Activated CD4-positive, alpha-beta T cell treated with anti-CD3 and anti-CD28 coated beads for 36 hours (primary cell): ENCODE measurements at regions not wholly inside any gene's neighbourhood (a gene's known extent, or its start where the extent isn't known, plus 50 kb on each side); places are given as distances from the start of the nearest gene placed in this dataset.

Experiments
- ATAC-seq: fragments of 200-7000 bp; cut with Tn5 transposase; one replicate; pipeline ENCODE4 v1.10.0; 2021; ENCODE audit warnings: mild to moderate bottlenecking, moderate library complexity
- CTCF ChIA-PET: fragments of 350-600 bp; sonication (Branson Sonifier 250); formaldehyde crosslinking; loops from one replicate; lab custom pipeline; 2021; ENCODE audit warnings: antibody characterized with exemption; lab: Charles Lee
- POLR2A ChIA-PET: fragments of 350-600 bp; sonication (Branson Sonifier 250); formaldehyde crosslinking; loops from one replicate; lab custom pipeline; 2021; ENCODE audit warnings: antibody characterized with exemption, inconsistent platforms; lab: Charles Lee
- DNase-seq: peaks from one replicate; pipeline ENCODE4 v3.0.0-alpha.2; 2020
- H3K27ac Mint-ChIP-seq: one replicate; pipeline ENCODE4 v1.8.0; 2021; ENCODE audit warnings: mixed read lengths
- H3K27me3 Mint-ChIP-seq: one replicate; pipeline ENCODE4 v1.8.0; 2021; ENCODE audit warnings: mixed read lengths
- H3K36me3 Mint-ChIP-seq: one replicate; pipeline ENCODE4 v1.8.0; 2021; ENCODE audit warnings: low read depth, mixed read lengths
- H3K4me1 Mint-ChIP-seq: one replicate; pipeline ENCODE4 v1.8.0; 2021; ENCODE audit warnings: mixed read lengths
- H3K4me3 Mint-ChIP-seq: one replicate; pipeline ENCODE4 v1.8.0; 2021; ENCODE audit warnings: mild to moderate bottlenecking, moderate library complexity, mixed read lengths
- H3K9me3 Mint-ChIP-seq: one replicate; pipeline ENCODE4 v1.8.0; 2021; ENCODE audit warnings: low read depth, mixed read lengths
- intact Hi-C, 2 experiments: fragments of 100-400 bp; cut with DNase I in 1 of 2; cut with micrococcal nuclease in 1 of 2; formaldehyde crosslinking; loops; one replicate each; pipeline versions ENCODE4 v1.14.2 to v1.15.1; 2022 to 2024; cut with DNase I, micrococcal nuclease

DNA sequence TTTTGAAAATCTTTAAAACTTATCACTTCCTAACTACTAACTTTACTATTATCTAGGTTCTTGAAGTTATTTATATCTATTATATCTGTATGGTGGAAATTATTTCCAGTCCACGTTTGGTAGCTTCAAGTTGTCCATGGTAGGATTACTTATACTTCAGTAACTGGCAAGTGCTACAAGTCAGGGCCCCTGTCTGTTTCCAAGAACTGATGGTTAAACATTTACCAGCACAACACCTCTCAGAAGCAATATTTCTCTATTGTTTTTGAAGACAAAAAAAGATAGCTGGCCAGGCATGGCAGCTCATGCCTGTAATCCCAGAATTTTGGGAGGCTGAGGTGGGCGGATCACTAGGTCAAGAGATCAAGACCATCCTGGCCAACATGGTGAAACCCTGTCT lies 240.4 kb upstream of the RHOBTB1 start:
- Mint-ChIP-seq H3K4me3 (no peak overlapping the region), H3K36me3 (no peaks in the 10 kb centered on the region), H3K9me3 (no peaks in the 10 kb centered on the region), H3K27ac (no peak overlapping the region), H3K27me3 (peaks cover 3% of the 10 kb centered on the region), H3K4me1 (no peaks in the 10 kb centered on the region)
- ATAC-seq (no peak), DNase-seq (no peak)
- POLR2A ChIA-PET: no interaction called here
- intact Hi-C loops: no loop called here
- CTCF ChIA-PET: interaction anchor here (0.6 to 1.1 kb wide), 2 partner anchors 28 to 546 kb away, joined by 3 to 5 read pairs; no protein-coding TSS in a partner anchor

DNA sequence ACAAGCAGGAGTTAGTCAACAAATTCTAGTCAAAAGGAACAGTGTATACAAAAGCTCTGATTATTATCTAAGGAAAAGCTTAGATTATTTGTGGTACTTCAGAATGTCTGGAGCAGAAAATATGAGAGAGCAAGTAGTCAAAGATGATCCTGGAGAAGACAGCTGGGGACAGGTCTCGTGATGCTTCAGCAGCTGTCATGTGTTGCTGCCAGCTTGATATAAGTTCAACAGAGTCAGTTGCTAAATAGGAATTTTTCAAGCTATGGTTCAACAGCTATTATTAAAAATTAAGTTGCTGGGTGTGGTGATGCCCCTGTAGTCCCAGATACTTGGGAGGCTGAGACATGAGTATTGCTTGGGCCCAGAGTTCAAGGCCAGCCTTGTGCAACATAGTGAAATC lies 240.0 kb upstream of the RHOBTB1 start:
- intact Hi-C loops: no loop called here
- Mint-ChIP-seq H3K4me1 (no peaks in the 10 kb centered on the region), H3K4me3 (no peak overlapping the region), H3K27ac (no peak overlapping the region), H3K27me3 (peaks cover 3% of the 10 kb centered on the region), H3K36me3 (no peaks in the 10 kb centered on the region), H3K9me3 (no peaks in the 10 kb centered on the region)
- ATAC-seq (no peak), DNase-seq (no peak)
- ChIA-PET CTCF (interaction anchor here (1.1 kb wide), 1 partner anchor 29 kb away, joined by 3 read pairs; no protein-coding TSS in a partner anchor), POLR2A (no interaction called here)

DNA sequence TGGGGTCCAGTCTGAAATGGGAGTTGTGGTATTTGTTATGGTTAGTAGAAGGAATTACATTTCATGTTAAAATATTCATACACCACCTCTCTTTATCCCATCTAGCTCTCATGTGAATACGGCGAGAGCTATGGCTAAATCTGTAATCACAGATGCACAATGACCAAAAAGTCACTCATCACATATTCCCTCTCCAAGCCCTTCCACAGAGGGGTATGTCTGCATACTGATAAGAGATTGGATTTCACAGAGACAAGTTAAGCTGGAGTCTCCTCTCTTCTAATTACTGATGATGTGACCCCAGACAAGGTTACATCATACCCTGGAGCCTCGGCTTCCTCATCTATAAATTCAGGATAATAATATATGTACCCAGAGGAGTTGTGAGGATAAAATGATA lies 237.8 kb upstream of the RHOBTB1 start:
- H3K36me3 Mint-ChIP-seq: no peaks in the 10 kb centered on the region
- POLR2A ChIA-PET: no interaction called here
- no peak for DNase-seq
- intact Hi-C loops: no loop called here
- ATAC-seq: no peak
- no peak overlapping the region for H3K4me3 Mint-ChIP-seq
- peaks cover 3% of the 10 kb centered on the region for H3K27me3 Mint-ChIP-seq
- CTCF ChIA-PET: no interaction called here
- no peaks in the 10 kb centered on the region for H3K9me3 Mint-ChIP-seq
- H3K27ac Mint-ChIP-seq: no peak overlapping the region
- H3K4me1 Mint-ChIP-seq: no peaks in the 10 kb centered on the region

DNA sequence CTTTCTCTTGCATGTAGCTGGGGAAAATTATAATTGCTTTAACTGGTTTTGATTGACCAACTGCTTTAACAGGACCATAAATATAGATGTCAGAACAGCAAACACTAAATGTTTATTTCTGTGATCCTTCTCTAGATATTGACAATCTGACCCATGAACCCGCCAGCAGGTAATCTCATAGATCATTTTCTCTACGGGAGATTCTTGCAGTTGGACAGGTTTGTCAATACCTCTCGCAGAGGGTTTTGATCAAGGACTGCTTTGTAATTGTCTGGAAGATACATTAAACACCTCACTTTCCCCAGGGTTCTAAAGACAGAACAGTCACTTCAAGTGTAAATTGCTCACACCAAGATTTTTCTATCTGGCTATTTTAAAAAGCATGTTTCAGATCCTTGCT lies 235.8 kb upstream of the RHOBTB1 start:
- POLR2A ChIA-PET: no interaction called here
- Mint-ChIP-seq H3K4me1 (no peaks in the 10 kb centered on the region), H3K9me3 (no peaks in the 10 kb centered on the region), H3K27me3 (peaks cover 3% of the 10 kb centered on the region), H3K4me3 (no peak overlapping the region), H3K36me3 (no peaks in the 10 kb centered on the region), H3K27ac (no peak overlapping the region)
- intact Hi-C loops: no loop called here
- ATAC-seq (no peak), DNase-seq (no peak)
- CTCF ChIA-PET: no interaction called here

DNA sequence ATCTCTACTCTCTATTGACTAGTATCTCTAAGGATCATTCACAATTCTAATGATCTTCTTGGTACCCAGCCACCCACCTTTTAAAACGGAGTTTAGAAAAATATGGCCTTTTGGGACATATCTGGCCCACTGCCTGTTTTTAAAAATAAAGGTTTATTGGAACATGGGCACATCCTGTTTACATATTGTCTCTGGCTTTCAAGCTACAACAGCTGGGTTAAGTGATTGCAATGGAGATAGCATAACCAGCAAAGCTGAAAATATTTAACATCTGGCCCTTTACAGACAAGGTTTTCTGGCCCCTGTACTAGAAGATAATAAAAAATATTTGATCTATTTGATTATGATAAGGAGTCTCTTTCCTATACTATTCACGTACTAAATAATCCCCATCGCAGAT lies 232.4 kb upstream of the RHOBTB1 start:
- no peak for DNase-seq
- Mint-ChIP-seq H3K4me3 (no peak overlapping the region), H3K4me1 (no peaks in the 10 kb centered on the region), H3K9me3 (no peaks in the 10 kb centered on the region), H3K27ac (no peak overlapping the region), H3K36me3 (no peaks in the 10 kb centered on the region), H3K27me3 (peaks cover 5% of the 10 kb centered on the region)
- POLR2A ChIA-PET: no interaction called here
- CTCF ChIA-PET: no interaction called here
- ATAC-seq: no peak
- intact Hi-C loops: no loop called here

DNA sequence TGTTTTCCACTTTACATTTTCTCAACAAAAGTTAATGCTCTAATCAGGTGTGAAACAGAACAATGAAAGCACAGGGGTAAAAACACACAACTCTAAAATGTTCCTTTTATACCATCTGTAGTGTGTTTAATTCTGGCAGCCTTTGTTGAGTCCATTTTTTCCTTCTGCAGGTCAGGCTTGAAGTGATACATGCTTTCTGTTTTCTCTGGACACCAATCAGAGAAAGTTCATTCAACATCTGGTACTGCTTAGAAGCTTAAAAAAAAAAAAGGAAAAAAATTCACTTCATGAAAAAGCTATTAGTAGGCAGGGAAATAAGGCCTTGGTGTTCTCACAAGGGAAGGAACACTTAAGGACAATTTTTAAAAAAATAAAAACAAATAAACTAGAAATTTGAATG lies 231.3 kb upstream of the RHOBTB1 start:
- DNase-seq (no peak), ATAC-seq (no peak)
- Mint-ChIP-seq H3K27me3 (peaks cover 4% of the 10 kb centered on the region), H3K36me3 (no peaks in the 10 kb centered on the region), H3K4me1 (no peaks in the 10 kb centered on the region), H3K4me3 (no peak overlapping the region), H3K27ac (no peak overlapping the region), H3K9me3 (no peaks in the 10 kb centered on the region)
- intact Hi-C loops: no loop called here
- POLR2A ChIA-PET: no interaction called here
- CTCF ChIA-PET: interaction anchor here (0.8 kb wide), 1 partner anchor 34 kb away, joined by 4 read pairs; no protein-coding TSS in a partner anchor

DNA sequence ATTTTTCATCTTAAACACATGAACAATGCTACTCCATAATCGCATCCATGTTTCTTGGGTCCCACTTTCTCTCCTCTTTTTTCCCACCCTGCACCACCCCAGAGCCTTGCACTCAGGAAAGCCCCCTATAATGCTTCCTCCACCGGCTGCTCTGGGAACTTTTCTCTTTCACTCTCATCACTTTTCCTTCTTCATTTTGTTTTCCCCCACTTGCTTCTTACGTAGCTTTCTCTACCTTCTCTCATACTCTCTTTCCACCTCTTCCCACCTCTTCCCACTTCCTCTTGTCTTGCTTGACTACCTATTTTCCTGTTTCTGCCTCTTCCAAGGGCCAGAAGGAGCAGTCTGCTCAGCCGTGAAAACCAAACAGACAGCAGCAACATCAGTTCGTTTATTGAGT lies 229.5 kb upstream of the RHOBTB1 start:
- CTCF ChIA-PET: no interaction called here

DNA sequence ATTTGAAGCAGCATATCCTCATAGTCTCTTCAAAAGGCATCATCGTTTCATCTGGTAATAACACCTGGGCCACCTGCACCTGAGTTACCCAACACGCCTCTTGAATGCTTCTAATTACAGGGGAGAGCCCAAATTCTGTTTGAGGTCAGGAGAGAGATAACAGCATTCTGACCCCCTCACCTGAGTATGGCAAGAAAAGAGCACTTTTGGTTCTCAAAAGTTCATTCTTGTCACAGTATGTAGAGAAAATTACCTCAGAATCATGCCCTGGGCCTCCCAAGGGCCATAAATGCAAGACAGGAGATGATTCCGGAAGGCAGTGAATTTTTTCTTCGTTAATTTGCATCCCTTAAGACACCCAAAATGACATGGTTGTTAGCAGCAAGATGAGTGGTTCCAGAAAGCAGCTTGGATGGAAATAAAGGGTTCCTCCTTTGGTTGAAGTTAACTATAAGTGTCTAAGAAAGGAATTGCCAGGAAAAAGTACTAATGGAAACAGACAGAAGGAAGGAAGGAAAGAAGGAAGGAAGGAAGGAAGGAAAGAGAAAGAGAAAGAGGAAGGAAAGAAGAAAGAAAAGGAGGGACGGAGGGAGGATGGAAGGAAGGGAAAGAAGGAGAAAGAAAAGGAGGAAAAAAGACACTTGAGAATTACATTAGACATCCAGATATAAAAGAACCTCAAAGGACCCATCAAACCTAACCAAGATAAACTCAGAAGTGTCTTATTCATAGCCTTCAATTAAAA lies 228.4 kb upstream of the RHOBTB1 start:
- no peak for ATAC-seq
- CTCF ChIA-PET: no interaction called here

More for the DNA sequence above, 229.5 kb upstream of the RHOBTB1 start:
- DNase-seq: no peak
- Mint-ChIP-seq H3K4me1 (no peaks in the 10 kb centered on the region), H3K36me3 (no peaks in the 10 kb centered on the region), H3K9me3 (peaks cover 3% of the 10 kb centered on the region), H3K27me3 (peaks cover 2% of the 10 kb centered on the region), H3K4me3 (no peak overlapping the region), H3K27ac (no peak overlapping the region)
- POLR2A ChIA-PET: no interaction called here
- no peak for ATAC-seq
- intact Hi-C loops: no loop called here

DNA sequence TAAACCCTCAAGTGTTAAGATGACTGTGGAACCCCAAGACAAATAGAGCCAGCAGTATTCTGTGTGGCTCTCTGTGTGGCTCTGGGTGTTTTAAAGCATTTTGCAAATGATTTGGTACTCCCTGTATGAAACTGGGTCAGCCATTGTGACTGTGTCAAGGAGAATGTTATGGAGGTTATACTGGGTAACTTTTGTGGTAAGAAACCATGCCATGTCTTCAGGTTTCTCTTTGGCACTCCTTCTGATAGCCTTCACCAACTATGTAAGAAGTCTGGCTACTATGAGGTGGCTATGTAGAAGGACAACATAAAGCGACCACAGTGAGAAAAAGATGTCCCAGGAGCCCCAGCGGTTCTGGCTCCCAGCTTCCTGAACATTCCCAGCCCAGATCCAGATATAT lies 226.6 kb upstream of the RHOBTB1 start:
- Mint-ChIP-seq H3K36me3 (no peaks in the 10 kb centered on the region), H3K4me1 (no peaks in the 10 kb centered on the region), H3K27me3 (peaks cover 2% of the 10 kb centered on the region), H3K4me3 (no peak overlapping the region), H3K27ac (no peak overlapping the region), H3K9me3 (peaks cover 3% of the 10 kb centered on the region)
- CTCF ChIA-PET: interaction anchor here (0.7 kb wide), 1 partner anchor 117 kb away, joined by 3 read pairs; no protein-coding TSS in a partner anchor
- POLR2A ChIA-PET: no interaction called here
- DNase-seq (no peak), ATAC-seq (no peak)
- intact Hi-C loops: no loop called here

More for the DNA sequence above, 228.4 kb upstream of the RHOBTB1 start:
- no peak overlapping the region for H3K4me3 Mint-ChIP-seq
- no peak for DNase-seq
- no peak overlapping the region for H3K27ac Mint-ChIP-seq
- no peaks in the 10 kb centered on the region for H3K36me3 Mint-ChIP-seq
- no peaks in the 10 kb centered on the region for H3K4me1 Mint-ChIP-seq
- intact Hi-C loops: no loop called here
- H3K9me3 Mint-ChIP-seq: peaks cover 3% of the 10 kb centered on the region
- peaks cover 2% of the 10 kb centered on the region for H3K27me3 Mint-ChIP-seq
- POLR2A ChIA-PET: no interaction called here

DNA sequence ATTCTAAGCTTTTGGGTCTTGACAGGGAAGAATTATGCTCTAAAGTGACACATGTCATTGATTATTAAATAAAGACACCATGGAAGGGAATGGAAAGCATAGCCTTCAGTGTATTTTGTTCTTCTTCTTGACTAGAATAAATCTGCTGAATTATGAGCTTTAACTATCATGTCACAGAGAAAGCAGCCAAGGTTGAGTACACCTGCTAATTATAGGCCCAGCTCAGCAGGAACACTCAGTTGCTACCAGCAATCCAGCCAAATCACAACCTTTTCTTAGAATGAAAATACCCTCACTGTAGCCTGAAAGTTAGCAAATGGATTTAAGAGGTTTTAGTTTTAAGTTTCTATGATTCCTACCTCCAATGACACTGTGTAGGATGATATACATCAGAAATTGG lies 225.3 kb upstream of the RHOBTB1 start:
- no peak overlapping the region for H3K4me3 Mint-ChIP-seq
- H3K36me3 Mint-ChIP-seq: no peaks in the 10 kb centered on the region
- no peak for ATAC-seq
- H3K9me3 Mint-ChIP-seq: peaks cover 3% of the 10 kb centered on the region
- no peak for DNase-seq
- H3K27me3 Mint-ChIP-seq: peaks cover 2% of the 10 kb centered on the region
- POLR2A ChIA-PET: no interaction called here
- intact Hi-C loops: no loop called here
- no peak overlapping the region for H3K27ac Mint-ChIP-seq
- CTCF ChIA-PET: interaction anchor here (0.6 kb wide), 1 partner anchor 62 kb away, joined by 3 read pairs; no protein-coding TSS in a partner anchor
- no peaks in the 10 kb centered on the region for H3K4me1 Mint-ChIP-seq

DNA sequence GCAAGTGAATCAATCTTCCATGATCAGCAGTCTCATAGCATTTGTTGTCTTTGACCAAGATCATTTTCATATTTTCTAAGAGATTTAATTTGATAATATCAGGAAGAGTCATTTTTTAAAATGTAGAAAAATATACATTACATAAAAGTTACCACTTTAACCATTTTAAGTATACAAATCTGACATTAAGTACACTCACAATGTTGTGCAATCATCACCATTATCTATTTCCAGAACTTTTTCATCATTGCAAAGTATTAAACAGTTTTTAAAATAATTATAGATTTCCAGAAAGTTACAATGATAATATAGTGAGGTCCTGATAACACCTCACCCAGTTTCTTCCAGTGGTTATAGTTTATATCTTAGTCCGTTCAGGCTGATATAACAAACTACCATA lies 222.5 kb upstream of the RHOBTB1 start:
- intact Hi-C loops: no loop called here
- CTCF ChIA-PET: no interaction called here
- peaks cover 3% of the 10 kb centered on the region for H3K9me3 Mint-ChIP-seq
- H3K4me3 Mint-ChIP-seq: no peak overlapping the region
- H3K36me3 Mint-ChIP-seq: no peaks in the 10 kb centered on the region
- POLR2A ChIA-PET: no interaction called here
- H3K27me3 Mint-ChIP-seq: no peaks in the 10 kb centered on the region
- DNase-seq (no peak), ATAC-seq (no peak)
- H3K4me1 Mint-ChIP-seq: no peaks in the 10 kb centered on the region
- H3K27ac Mint-ChIP-seq: no peak overlapping the region

DNA sequence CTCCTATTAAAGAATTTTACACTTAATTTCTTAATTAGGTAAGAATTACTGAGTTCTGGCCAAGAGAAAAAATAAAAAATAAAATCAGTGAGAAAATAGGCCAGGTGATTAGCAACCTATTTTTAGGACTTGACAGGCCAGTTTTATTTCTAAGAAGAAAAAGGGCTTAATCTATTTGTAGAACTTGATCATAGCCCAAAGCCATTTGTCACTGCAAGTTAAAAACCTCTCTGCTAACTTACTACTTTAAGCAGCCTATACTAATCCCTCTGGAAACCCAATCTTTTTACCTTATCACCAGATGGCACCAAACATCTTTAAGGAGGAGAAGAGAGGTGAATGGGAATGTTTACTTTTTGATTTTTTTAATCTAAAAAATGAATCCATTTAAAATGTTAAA lies 222.1 kb upstream of the RHOBTB1 start:
- H3K36me3 Mint-ChIP-seq: no peaks in the 10 kb centered on the region

More for the DNA sequence above, 222.1 kb upstream of the RHOBTB1 start:
- no peak overlapping the region for H3K4me3 Mint-ChIP-seq
- no peaks in the 10 kb centered on the region for H3K27me3 Mint-ChIP-seq
- no peaks in the 10 kb centered on the region for H3K4me1 Mint-ChIP-seq
- CTCF ChIA-PET: interaction anchor here (0.6 kb wide), 1 partner anchor 578 kb away, joined by 3 read pairs; no protein-coding TSS in a partner anchor
- ATAC-seq (no peak), DNase-seq (no peak)
- no peak overlapping the region for H3K27ac Mint-ChIP-seq
- intact Hi-C loops: no loop called here
- peaks cover 3% of the 10 kb centered on the region for H3K9me3 Mint-ChIP-seq
- POLR2A ChIA-PET: no interaction called here
